GM18502 (cell line): ENCODE measurements at regions not wholly inside any gene's neighbourhood (a gene's known extent, or its start where the extent isn't known, plus 50 kb on each side); places are given as distances from the start of the nearest gene placed in this dataset.
"Not testable (repeated sequence)": the region's sequence is repeated elsewhere in the genome, so short reads cannot be mapped to it uniquely, and the experiment has no call there.

Source experiments
- ATAC-seq: cut with Tn5 transposase; IDR thresholded peaks from one replicate; pipeline ENCODE4 v1.9.1; 2021; ENCODE audit warnings: mild to moderate bottlenecking; ENCODE audit not compliant: unreplicated experiment, poor library complexity

- no peak for ATAC-seq
These were observed 63.4 kb downstream of the SMIM38 start for GRCh38 chr11:69218946-69219720.

GRCh38 chr11:69219991-69220390 is 64.3 kb downstream of the SMIM38 start:
- ATAC-seq = no peak

DNA sequence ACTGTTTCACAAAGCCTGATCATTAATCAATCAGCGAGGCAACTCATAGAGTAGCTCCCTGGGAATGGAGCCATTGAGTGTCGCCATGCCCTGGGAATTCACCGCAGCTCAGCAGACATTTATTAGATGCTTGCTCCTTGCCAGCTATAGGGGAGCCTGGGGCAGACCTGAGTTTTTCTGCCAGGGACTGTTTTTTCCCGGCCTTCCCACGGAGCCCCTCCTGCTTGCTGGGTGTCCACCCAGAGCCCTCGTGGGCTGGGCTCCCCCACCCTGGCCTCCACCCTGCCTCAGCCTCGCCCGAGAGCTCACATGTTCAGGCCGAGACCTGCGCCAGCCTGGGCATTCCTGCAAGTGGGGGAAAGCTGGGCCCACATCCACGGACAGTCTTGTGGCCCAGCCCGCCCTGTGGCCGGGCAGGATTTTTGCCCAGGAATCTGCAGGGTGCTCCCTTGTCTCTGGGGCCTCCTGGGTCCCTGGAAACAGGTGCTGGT is 64.9 kb downstream of the SMIM38 start:
- ATAC-seq = no peak

GRCh38 chr11:69221086-69221485 is 65.4 kb downstream of the SMIM38 start:
- ATAC-seq = no peak

GRCh38 chr11:69221636-69222035 is 65.9 kb downstream of the SMIM38 start:
- not testable (repeated sequence) for ATAC-seq

GRCh38 chr11:69227271-69227670 is 66.7 kb upstream of the MYEOV start:
- ATAC-seq = no peak

DNA sequence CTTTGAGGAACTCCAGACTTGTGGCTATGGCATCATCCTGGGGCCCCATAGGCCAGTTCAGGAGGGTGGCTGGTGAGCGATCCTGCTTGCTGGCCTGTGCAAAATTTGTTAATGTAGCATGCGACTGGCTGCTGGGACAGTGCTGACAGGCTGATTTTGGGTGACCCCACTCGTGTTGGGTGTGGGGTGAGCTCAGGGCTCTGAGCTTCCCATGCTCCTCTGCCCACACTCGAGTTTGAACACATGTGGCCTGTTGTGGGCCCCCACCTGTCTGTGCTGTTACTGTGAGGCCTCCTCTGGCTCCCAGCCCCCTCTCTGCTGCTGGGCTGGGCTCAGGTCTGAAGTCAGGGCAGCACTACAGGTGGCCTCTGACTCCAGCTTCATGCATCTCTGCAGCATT is 64.4 kb upstream of the MYEOV start:
- no peak for ATAC-seq

GRCh38 chr11:69230856-69231425 is 63.0 kb upstream of the MYEOV start:
- ATAC-seq = no peak

- ATAC-seq = no peak
These were observed 62.4 kb upstream of the MYEOV start for GRCh38 chr11:69231466-69232018.

DNA sequence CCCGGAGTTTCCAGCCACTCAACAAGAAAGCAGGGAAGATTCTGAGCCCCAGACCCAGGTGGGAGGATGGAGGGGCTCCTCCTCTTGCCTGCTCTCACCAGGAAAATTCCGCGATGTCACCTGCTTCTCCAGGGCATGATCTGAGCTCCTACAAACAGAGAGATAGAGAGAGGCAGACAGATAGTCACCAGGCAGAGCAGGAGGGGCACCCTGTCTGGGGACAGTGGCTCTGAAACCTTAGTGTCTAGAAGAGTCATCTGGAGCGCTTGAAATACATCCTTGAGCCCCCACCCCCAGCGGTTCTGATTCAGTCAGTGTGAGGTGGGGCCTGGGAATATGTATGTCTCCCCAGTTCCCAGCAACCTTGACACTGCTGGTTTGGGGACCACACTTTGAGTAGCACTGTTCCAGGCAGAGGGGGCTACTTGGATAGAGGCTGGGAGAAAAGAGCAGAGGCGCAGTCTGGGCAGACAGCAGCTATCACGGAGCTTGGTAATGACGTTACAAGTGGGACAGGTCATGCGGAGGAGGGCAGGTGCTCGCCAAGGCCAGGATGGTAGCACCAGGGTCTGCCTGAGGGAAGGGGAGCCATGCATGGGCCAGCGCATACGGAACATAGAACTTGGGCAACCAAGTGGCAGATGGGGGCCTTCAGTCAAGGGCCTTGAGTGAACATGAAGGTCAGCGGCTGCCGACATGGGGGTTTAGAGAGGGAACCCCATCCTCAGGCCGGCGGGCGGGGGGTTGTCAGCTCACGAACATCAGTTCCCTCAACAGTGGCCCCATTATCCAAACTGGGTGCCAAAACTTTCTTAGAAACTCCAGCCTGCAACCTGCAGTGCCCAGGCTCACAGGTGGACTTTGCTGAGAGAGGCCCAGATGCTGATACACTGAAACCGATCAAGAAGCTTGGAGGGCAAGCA is 60.9 kb upstream of the MYEOV start:
- ATAC-seq = no peak

- ATAC-seq = no peak
These were observed 60.0 kb upstream of the MYEOV start for GRCh38 chr11:69233744-69234570.

- no peak for ATAC-seq
These were observed 58.9 kb upstream of the MYEOV start for GRCh38 chr11:69234740-69235710.

DNA sequence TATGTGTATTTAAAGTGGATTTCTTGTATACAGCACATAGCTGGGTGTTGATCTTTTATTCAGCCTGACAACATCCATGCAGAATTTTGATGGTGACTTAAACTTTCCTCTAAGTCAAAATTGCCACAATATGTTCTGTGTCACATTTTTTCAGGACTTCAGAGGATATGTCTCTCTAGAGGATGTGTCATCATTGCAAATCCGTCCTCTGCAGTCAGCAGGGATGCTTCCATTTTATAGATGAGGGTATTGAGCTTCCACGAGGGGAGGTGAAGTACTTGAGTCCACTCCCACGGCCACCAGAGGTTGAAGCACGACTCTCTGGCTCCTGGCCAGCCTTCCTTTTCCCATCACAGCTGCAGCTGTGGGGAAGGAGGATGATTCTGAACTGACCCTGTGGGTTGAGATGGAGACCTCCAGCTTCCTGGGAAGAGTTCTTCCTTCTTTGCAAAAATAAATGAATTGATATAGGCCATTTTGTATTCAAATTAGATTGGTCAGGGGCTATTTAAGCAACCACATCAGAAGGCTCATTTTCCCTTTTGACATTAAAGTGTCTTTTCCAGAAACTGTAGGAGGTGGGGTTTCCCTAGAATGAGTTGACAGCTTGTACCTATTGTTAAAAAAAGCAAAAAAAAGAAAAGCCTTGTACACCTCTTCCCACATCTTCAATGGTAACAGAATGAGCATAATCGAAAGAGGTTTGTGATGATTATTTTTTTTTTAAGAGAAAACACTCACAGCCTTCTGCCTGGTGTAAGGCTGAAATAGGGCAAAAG is 55.2 kb upstream of the MYEOV start:
- ATAC-seq = no peak

- ATAC-seq = no peak
These were observed 54.3 kb upstream of the MYEOV start for GRCh38 chr11:69239641-69240040.

DNA sequence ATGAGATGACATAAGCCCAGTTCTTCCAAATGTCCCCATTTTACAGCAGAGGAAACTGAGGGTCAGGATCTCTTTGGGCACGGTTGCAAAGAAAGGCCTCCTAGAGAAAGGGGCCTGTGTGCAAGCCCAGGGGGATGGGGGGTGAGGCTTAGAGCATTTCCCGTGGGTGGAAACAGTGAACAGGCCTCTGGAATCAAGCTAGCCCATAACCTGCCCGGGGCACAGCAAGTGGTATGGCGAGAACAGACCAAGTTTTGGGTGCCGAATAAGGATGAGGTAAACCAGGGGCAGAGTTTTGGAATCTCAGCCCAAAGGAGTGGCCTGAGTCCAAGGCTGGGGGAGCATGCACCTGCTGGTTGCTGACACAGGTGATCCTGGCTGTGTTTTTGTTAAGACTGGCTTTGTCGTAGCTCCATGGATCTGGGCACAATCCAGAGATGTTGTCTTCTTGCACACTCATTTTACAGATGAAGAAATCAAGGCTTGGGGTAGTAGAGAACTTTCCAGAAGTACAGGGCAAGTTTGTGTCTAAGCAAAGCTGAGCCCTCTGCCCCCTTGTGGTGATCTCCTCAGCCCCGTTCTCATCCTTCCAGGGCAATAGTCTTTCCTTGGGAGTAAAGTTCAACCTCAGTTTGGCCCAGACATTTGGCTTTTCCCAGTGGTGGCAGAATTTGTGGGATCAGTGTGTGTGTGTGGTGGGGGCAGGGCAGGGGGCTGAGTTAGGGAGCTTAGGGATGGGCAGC is 53.5 kb upstream of the MYEOV start:
- ATAC-seq = no peak

- ATAC-seq = no peak
These were observed 52.7 kb upstream of the MYEOV start for GRCh38 chr11:69241075-69241740.

GRCh38 chr11:69241844-69242243 is 52.1 kb upstream of the MYEOV start:
- ATAC-seq = no peak
